HEK293 (cell line): ENCODE measurements at regions not wholly inside any gene's neighbourhood (a gene's known extent, or its start where the extent isn't known, plus 50 kb on each side); places are given as distances from the start of the nearest gene placed in this dataset.

Experiments used
- CTCF ChIA-PET: fragments of 350-600 bp; formaldehyde crosslinking; extraction: SDS; loops from one replicate; lab custom pipeline; 2021; ENCODE audit warnings: antibody characterized with exemption; lab: Yijun Ruan, JAX
- POLR2A ChIA-PET: fragments of 300-600 bp; formaldehyde crosslinking; extraction: SDS; loops from one replicate; lab custom pipeline; 2020; ENCODE audit warnings: antibody characterized with exemption, inconsistent platforms; lab: Yijun Ruan, JAX
- H3K27ac ChIP-seq: fragments of 200-500 bp; sonication (Bioruptor generic); 2 replicates; pipeline ENCODE4 v1.5.1; 2014; ENCODE audit warnings: low read depth, low read length, control low read depth, inconsistent platforms; ENCODE audit errors: extremely low read depth
- H3K36me3 ChIP-seq, 2 experiments: fragments of 200-500 bp in 1 of 2; sonication (Bioruptor generic) in 1 of 2; 1 replicate in 1 of 2; 2 replicates in 1 of 2; pipeline ENCODE4 v1.5.1; 2014 to 2017; ENCODE audit warnings: inconsistent platforms in 2 of 2, low read length in 2 of 2; ENCODE audit not compliant: control insufficient read depth in 2 of 2, insufficient read depth in 1 of 2
- H3K4me1 ChIP-seq: fragments of 200-500 bp; sonication (Bioruptor generic); 2 replicates; pipeline ENCODE4 v1.5.1; 2014; ENCODE audit warnings: mild to moderate bottlenecking, low read length, inconsistent platforms; ENCODE audit not compliant: control insufficient read depth, insufficient read depth
- H3K4me3 ChIP-seq: 2 replicates; pipeline ENCODE4 v1.5.1; 2011; ENCODE audit warnings: low read depth, mild to moderate bottlenecking, control low read depth, low read length, moderate library complexity
- H3K9me3 ChIP-seq: fragments of 200-500 bp; sonication (Bioruptor generic); 2 replicates; pipeline ENCODE4 v1.5.1; 2014; ENCODE audit warnings: low read depth, low read length, inconsistent platforms; ENCODE audit not compliant: control insufficient read depth, insufficient read depth
- GLIS1 ChIP-seq: fragments of 450-650 bp; formaldehyde crosslinking; IDR thresholded peaks from 2 replicates; pipeline ENCODE4 v1.5.1; 2016; ENCODE audit warnings: missing biosample characterization, missing genetic modification characterization
- MEIS1 ChIP-seq: sonication (generic); formaldehyde crosslinking; IDR thresholded peaks from 2 replicates; pipeline ENCODE4 v1.8.1; 2022; ENCODE audit warnings: missing genetic modification reagents, mild to moderate bottlenecking, borderline replicate concordance
- SCRT1 ChIP-seq: fragments of 450-650 bp; formaldehyde crosslinking; IDR thresholded peaks from 2 replicates; pipeline ENCODE4 v1.5.1; 2016; ENCODE audit warnings: missing biosample characterization, missing genetic modification characterization, borderline replicate concordance
- SETDB1 ChIP-seq: IDR thresholded peaks from one replicate; pipeline ENCODE4 v1.6.1; 2017; ENCODE audit warnings: mild to moderate bottlenecking, low read length, moderate library complexity, mixed read lengths; ENCODE audit not compliant: insufficient read length
- ZBTB6 ChIP-seq: fragments of 450-650 bp; formaldehyde crosslinking; IDR thresholded peaks from 2 replicates; pipeline ENCODE4 v1.5.1; 2017; ENCODE audit warnings: missing biosample characterization, missing genetic modification characterization
- ZFHX2 ChIP-seq: fragments of 450-650 bp; formaldehyde crosslinking; conservative IDR thresholded peaks from 2 replicates; pipeline ENCODE4 v1.5.1; 2016; ENCODE audit warnings: missing biosample characterization, missing genetic modification characterization
- ZFP37 ChIP-seq: fragments of 450-650 bp; formaldehyde crosslinking; IDR thresholded peaks from 2 replicates; pipeline ENCODE4 v1.5.1; 2016; ENCODE audit warnings: missing biosample characterization, missing genetic modification characterization
- ZFP41 ChIP-seq: fragments of 450-650 bp; formaldehyde crosslinking; IDR thresholded peaks from 2 replicates; pipeline ENCODE4 v1.5.1; 2016; ENCODE audit warnings: missing biosample characterization, missing genetic modification characterization, borderline replicate concordance
- ZNF148 ChIP-seq: fragments of 450-650 bp; formaldehyde crosslinking; IDR thresholded peaks from 2 replicates; pipeline ENCODE4 v1.5.0; 2017; ENCODE audit warnings: missing biosample characterization, missing genetic modification characterization, borderline replicate concordance
- ZNF324 ChIP-seq: fragments of 450-650 bp; formaldehyde crosslinking; IDR thresholded peaks from 2 replicates; pipeline ENCODE4 v1.5.1; 2016; ENCODE audit warnings: missing biosample characterization, missing genetic modification characterization
- ZNF398 ChIP-seq: fragments of 450-650 bp; formaldehyde crosslinking; IDR thresholded peaks from 2 replicates; pipeline ENCODE4 v1.5.1; 2017; ENCODE audit warnings: missing biosample characterization, missing genetic modification characterization
- ZNF513 ChIP-seq: fragments of 450-650 bp; IDR thresholded peaks from 2 replicates; pipeline ENCODE4 v1.5.1; 2018; ENCODE audit warnings: missing biosample characterization, missing genetic modification characterization
- ZNF560 ChIP-seq: fragments of 450-650 bp; formaldehyde crosslinking; IDR thresholded peaks from 2 replicates; pipeline ENCODE4 v1.5.1; 2017; ENCODE audit warnings: missing biosample characterization, missing genetic modification characterization, borderline replicate concordance
- ZNF600 ChIP-seq: fragments of 450-650 bp; formaldehyde crosslinking; IDR thresholded peaks from 2 replicates; pipeline ENCODE4 v1.5.1; 2016; ENCODE audit warnings: missing biosample characterization, missing genetic modification characterization
- ZNF626 ChIP-seq: fragments of 450-650 bp; sonication (Bioruptor Pico); formaldehyde crosslinking; IDR thresholded peaks from 2 replicates; pipeline ENCODE4 v1.5.1; 2018; ENCODE audit warnings: missing biosample characterization, missing genetic modification characterization, inconsistent platforms
- ZNF664 ChIP-seq: fragments of 450-650 bp; formaldehyde crosslinking; IDR thresholded peaks from 2 replicates; pipeline ENCODE4 v1.5.1; 2016; ENCODE audit warnings: missing biosample characterization, missing genetic modification characterization
- ZNF670 ChIP-seq: fragments of 450-650 bp; formaldehyde crosslinking; IDR thresholded peaks from 2 replicates; pipeline ENCODE4 v1.5.1; 2016; ENCODE audit warnings: missing biosample characterization, missing genetic modification characterization, low read depth
- ZSCAN30 ChIP-seq: fragments of 450-650 bp; IDR thresholded peaks from 2 replicates; pipeline ENCODE4 v1.5.1; 2018; ENCODE audit warnings: missing biosample characterization, mild to moderate bottlenecking, missing genetic modification characterization, moderate library complexity
- TF ChIP-seq, protein P1 (sequence below): fragments of 450-650 bp; formaldehyde crosslinking; IDR thresholded peaks from 2 replicates; pipeline ENCODE4 v1.5.1; 2016; ENCODE audit warnings: missing biosample characterization, missing genetic modification characterization
- TF ChIP-seq, protein P2 (sequence below): fragments of 450-650 bp; formaldehyde crosslinking; IDR thresholded peaks from 2 replicates; pipeline ENCODE4 v1.5.1; 2016; ENCODE audit warnings: missing biosample characterization, missing genetic modification characterization

GRCh38 chr4:154076921-154077320, 288.0 kb upstream of the SFRP2 start:
- no peaks in the 10 kb centered on the region for H3K4me1 ChIP-seq
- TF ChIP-seq ZNF324, result no peak
- TF ChIP-seq SCRT1, result no peak
- no peak for TF ChIP-seq ZNF600 (tag by site-specific recombination)
- TF ChIP-seq ZFP41 (tag by site-specific recombination), result no peak
- TF ChIP-seq MEIS1, result no peak
- TF ChIP-seq, protein P1, sequence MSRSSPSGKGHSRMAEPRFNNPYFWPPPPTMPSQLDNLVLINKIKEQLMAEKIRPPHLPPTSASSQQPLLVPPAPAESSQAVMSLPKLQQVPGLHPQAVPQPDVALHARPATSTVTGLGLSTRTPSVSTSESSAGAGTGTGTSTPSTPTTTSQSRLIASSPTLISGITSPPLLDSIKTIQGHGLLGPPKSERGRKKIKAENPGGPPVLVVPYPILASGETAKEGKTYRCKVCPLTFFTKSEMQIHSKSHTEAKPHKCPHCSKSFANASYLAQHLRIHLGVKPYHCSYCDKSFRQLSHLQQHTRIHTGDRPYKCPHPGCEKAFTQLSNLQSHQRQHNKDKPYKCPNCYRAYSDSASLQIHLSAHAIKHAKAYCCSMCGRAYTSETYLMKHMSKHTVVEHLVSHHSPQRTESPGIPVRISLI, result no peak
- no peak for TF ChIP-seq ZFP37 (tag by site-specific recombination)
- no peak for TF ChIP-seq ZNF626 (tag by site-specific recombination)
- TF ChIP-seq, protein P2, sequence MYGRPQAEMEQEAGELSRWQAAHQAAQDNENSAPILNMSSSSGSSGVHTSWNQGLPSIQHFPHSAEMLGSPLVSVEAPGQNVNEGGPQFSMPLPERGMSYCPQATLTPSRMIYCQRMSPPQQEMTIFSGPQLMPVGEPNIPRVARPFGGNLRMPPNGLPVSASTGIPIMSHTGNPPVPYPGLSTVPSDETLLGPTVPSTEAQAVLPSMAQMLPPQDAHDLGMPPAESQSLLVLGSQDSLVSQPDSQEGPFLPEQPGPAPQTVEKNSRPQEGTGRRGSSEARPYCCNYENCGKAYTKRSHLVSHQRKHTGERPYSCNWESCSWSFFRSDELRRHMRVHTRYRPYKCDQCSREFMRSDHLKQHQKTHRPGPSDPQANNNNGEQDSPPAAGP (tag by site-specific recombination), result no peak
- no peak for TF ChIP-seq ZNF560 (tag by site-specific recombination)
- TF ChIP-seq ZNF664, result no peak
- TF ChIP-seq ZSCAN30 (tag by site-specific recombination), result no peak
- no peak for TF ChIP-seq ZNF398
- TF ChIP-seq ZNF148 (tag by site-specific recombination), result no peak
- TF ChIP-seq ZNF670, result no peak
- no peak for TF ChIP-seq ZBTB6 (tag by site-specific recombination)
- POLR2A ChIA-PET, result no interaction called here
- no peak overlapping the region for H3K27ac ChIP-seq
- CTCF ChIA-PET, result no interaction called here
- H3K4me3 ChIP-seq, result no peak overlapping the region
- no peaks in the 10 kb centered on the region for H3K9me3 ChIP-seq
- H3K36me3 ChIP-seq, result no peaks in the 10 kb centered on the region

- POLR2A ChIA-PET, result no interaction called here
- CTCF ChIA-PET, result no interaction called here
- H3K4me3 ChIP-seq, result no peak overlapping the region
- H3K36me3 ChIP-seq, result no peaks in the 10 kb centered on the region
- H3K4me1 ChIP-seq, result no peaks in the 10 kb centered on the region
- H3K9me3 ChIP-seq, result no peaks in the 10 kb centered on the region
- TF ChIP-seq ZNF513 (no peak), SETDB1 (peak; percentile 97), GLIS1 (tag by site-specific recombination) (0 out of 2 replicates have a peak, but pooled peaks have one; percentile 12), ZFHX2 (tag by site-specific recombination) (peak; percentile 22; the same call in 1 of the 2 replicates)
- H3K27ac ChIP-seq, result no peak overlapping the region
Measured at GRCh38 chr4:154073107-154073822, 284.4 kb upstream of the SFRP2 start.
